Activated T-helper 2 cell treated with anti-CD3 and anti-CD28 coated beads, Interferon-gamma antibody, Interleukin-2, Interleukin-4, amounts not matched to agents 10 μg/mL and 5 μg/mL and 100 μg/mL, durations not matched to agents 14 hours and 24 hours and 36 hours (primary cell): ENCODE measurements at regions not wholly inside any gene's neighbourhood (a gene's known extent, or its start where the extent isn't known, plus 50 kb on each side); places are given as distances from the start of the nearest gene placed in this dataset.
"Not testable (repeated sequence)": the region's sequence is repeated elsewhere in the genome, so short reads cannot be mapped to it uniquely, and the experiment has no call there.

ENCODE experiments used
- DNase-seq: peaks from one replicate; pipeline ENCODE4 v3.0.0; 2021; ENCODE audit warnings: low spot score
- H3K27ac Mint-ChIP-seq: one replicate; pipeline ENCODE4 v1.8.0; 2021; ENCODE audit warnings: mixed read lengths
- H3K27me3 Mint-ChIP-seq: one replicate; pipeline ENCODE4 v1.8.0; 2021; ENCODE audit warnings: low read depth, mixed read lengths
- H3K36me3 Mint-ChIP-seq: one replicate; pipeline ENCODE4 v1.8.0; 2021; ENCODE audit warnings: low read depth, mixed read lengths
- H3K4me1 Mint-ChIP-seq: one replicate; pipeline ENCODE4 v1.8.0; 2021; ENCODE audit warnings: low read depth, mixed read lengths
- H3K4me3 Mint-ChIP-seq: one replicate; pipeline ENCODE4 v1.8.0; 2021; ENCODE audit warnings: low read depth, mild to moderate bottlenecking, moderate library complexity, mixed read lengths
- H3K9me3 Mint-ChIP-seq: one replicate; pipeline ENCODE4 v1.8.0; 2021; ENCODE audit warnings: mixed read lengths
- intact Hi-C: fragments of 100-400 bp; cut with micrococcal nuclease; formaldehyde crosslinking; loops from one replicate; pipeline ENCODE4 v1.15.1; 2023

DNA sequence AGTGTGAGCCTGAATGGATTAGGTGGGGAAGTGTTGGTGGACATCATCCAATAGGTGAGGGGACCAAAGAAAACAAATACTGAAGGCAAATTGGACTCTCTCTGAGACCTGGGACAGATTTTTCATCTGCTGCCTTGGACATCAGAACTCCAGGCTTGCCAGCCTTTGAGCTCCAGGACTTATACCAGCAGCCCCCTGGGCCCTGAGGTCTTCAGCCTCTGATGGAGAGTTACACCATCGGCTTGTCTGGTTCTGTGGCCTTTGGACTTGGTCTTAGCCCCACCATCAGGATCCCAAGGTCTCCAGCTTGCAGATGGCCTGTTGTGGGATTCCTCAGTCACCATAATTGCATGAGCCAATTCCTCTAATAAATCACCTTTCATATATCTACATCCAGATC is 80.8 kb upstream of the SLC8A3 start:
- intact Hi-C loops, result no loop called here
- Mint-ChIP-seq H3K36me3 (no peaks in the 10 kb centered on the region), H3K9me3 (no peaks in the 10 kb centered on the region), H3K27me3 (peaks cover 15% of the 10 kb centered on the region), H3K4me1 (no peaks in the 10 kb centered on the region), H3K4me3 (no peak overlapping the region), H3K27ac (no peak overlapping the region)
- DNase-seq, result no peak

- no peak overlapping the region for H3K4me3 Mint-ChIP-seq
- H3K9me3 Mint-ChIP-seq, result no peaks in the 10 kb centered on the region
- intact Hi-C loops, result no loop called here
- peaks cover 13% of the 10 kb centered on the region for H3K27me3 Mint-ChIP-seq
- no peak overlapping the region for H3K27ac Mint-ChIP-seq
- H3K4me1 Mint-ChIP-seq, result no peaks in the 10 kb centered on the region
- no peaks in the 10 kb centered on the region for H3K36me3 Mint-ChIP-seq
- DNase-seq, result no peak
Observed at GRCh38 chr14:70268760-70269159, 80.0 kb upstream of the SLC8A3 start.

GRCh38 chr14:70266157-70266556 is 77.4 kb upstream of the SLC8A3 start:
- H3K4me1 Mint-ChIP-seq, result no peaks in the 10 kb centered on the region
- H3K4me3 Mint-ChIP-seq, result no peak overlapping the region
- intact Hi-C loops, result no loop called here
- H3K27ac Mint-ChIP-seq, result no peak overlapping the region
- no peak for DNase-seq
- H3K27me3 Mint-ChIP-seq, result peaks cover 11% of the 10 kb centered on the region
- H3K36me3 Mint-ChIP-seq, result no peaks in the 10 kb centered on the region
- H3K9me3 Mint-ChIP-seq, result no peaks in the 10 kb centered on the region

GRCh38 chr14:70265422-70265821 is 76.7 kb upstream of the SLC8A3 start:
- no peaks in the 10 kb centered on the region for H3K9me3 Mint-ChIP-seq
- no peak overlapping the region for H3K27ac Mint-ChIP-seq
- no peak for DNase-seq
- H3K36me3 Mint-ChIP-seq, result no peaks in the 10 kb centered on the region
- H3K27me3 Mint-ChIP-seq, result peaks cover 15% of the 10 kb centered on the region
- no peak overlapping the region for H3K4me3 Mint-ChIP-seq
- no peaks in the 10 kb centered on the region for H3K4me1 Mint-ChIP-seq
- intact Hi-C loops, result no loop called here

DNA sequence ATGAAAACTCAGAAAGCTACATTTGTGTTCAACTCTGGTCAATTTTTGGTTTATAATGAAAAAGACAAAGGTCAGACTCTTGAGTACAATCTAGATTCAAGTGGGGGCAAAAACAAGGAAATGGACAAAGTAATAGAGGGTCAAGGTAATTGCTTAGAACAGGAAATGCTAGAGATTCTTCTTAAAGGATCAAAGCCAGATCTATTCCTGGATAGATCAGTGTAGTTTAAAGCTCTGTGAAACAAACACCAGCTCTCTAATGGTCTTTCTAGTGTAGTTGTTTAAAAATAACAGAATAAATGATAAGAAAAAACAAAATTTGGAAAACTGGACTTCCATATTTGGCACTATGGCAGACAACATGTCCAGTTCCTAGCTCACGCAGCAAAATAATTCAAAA is 70.7 kb upstream of the SLC8A3 start:
- no peaks in the 10 kb centered on the region for H3K9me3 Mint-ChIP-seq
- H3K4me1 Mint-ChIP-seq, result peaks cover 7% of the 10 kb centered on the region
- DNase-seq, result no peak
- intact Hi-C loops, result no loop called here
- H3K36me3 Mint-ChIP-seq, result peaks cover 8% of the 10 kb centered on the region
- no peak overlapping the region for H3K27ac Mint-ChIP-seq
- H3K27me3 Mint-ChIP-seq, result peaks cover 37% of the 10 kb centered on the region
- H3K4me3 Mint-ChIP-seq, result no peak overlapping the region

DNA sequence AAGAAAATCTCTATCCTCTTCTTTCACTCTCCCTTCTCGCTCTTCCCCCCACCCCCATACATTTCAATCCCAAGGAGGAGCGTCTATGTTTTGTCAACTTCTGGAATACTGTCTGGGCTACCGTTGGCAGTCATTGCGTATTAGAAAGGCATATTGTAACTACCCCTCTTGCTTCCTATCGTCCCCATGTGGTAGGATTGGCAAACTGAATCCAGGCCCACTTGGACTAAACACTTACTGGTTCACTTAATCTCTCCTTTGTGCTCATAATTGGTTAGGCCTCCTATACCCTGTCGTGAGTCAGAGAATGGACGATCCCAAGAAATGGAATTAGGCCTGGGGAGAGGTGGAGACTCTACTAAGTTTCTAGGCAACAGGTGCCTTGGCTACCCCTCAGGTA is 68.8 kb upstream of the SLC8A3 start:
- Mint-ChIP-seq H3K27ac (no peak overlapping the region), H3K27me3 (peaks cover 48% of the 10 kb centered on the region), H3K4me1 (peaks cover 7% of the 10 kb centered on the region), H3K9me3 (no peaks in the 10 kb centered on the region), H3K36me3 (peaks cover 8% of the 10 kb centered on the region), H3K4me3 (no peak overlapping the region)
- DNase-seq, result no peak
- intact Hi-C loops, result no loop called here

- Mint-ChIP-seq H3K36me3 (peaks cover 8% of the 10 kb centered on the region), H3K4me1 (peaks cover 7% of the 10 kb centered on the region), H3K27me3 (peaks cover 49% of the 10 kb centered on the region), H3K27ac (no peak overlapping the region), H3K9me3 (no peaks in the 10 kb centered on the region), H3K4me3 (no peak overlapping the region)
- intact Hi-C loops, result no loop called here
- DNase-seq, result no peak
Observed at GRCh38 chr14:70256601-70257000, 67.8 kb upstream of the SLC8A3 start.

GRCh38 chr14:70255071-70256057 is 66.6 kb upstream of the SLC8A3 start:
- H3K36me3 Mint-ChIP-seq, H3K4me1 Mint-ChIP-seq, H3K9me3 Mint-ChIP-seq, H3K27ac Mint-ChIP-seq, intact Hi-C loops: not testable (repeated sequence)
- DNase-seq, result peak; percentile 11
- Mint-ChIP-seq H3K4me3 (peak overlapping the region; percentile 77), H3K27me3 (peaks cover 56% of the 10 kb centered on the region)

- DNase-seq, result no peak
- intact Hi-C loops, result no loop called here
- H3K4me1 Mint-ChIP-seq, result peaks cover 7% of the 10 kb centered on the region
- peaks cover 8% of the 10 kb centered on the region for H3K36me3 Mint-ChIP-seq
- H3K9me3 Mint-ChIP-seq, result no peaks in the 10 kb centered on the region
- H3K27me3 Mint-ChIP-seq, result peaks cover 61% of the 10 kb centered on the region
- no peak overlapping the region for H3K4me3 Mint-ChIP-seq
- no peak overlapping the region for H3K27ac Mint-ChIP-seq
Observed at GRCh38 chr14:70254476-70254961, 65.8 kb upstream of the SLC8A3 start.

- H3K27ac Mint-ChIP-seq, intact Hi-C loops, DNase-seq, H3K4me1 Mint-ChIP-seq, H3K9me3 Mint-ChIP-seq, H3K36me3 Mint-ChIP-seq: not testable (repeated sequence)
- Mint-ChIP-seq H3K4me3 (peak overlapping the region; percentile 63), H3K27me3 (peaks cover 56% of the 10 kb centered on the region)
Observed at GRCh38 chr14:70253547-70253946, 64.8 kb upstream of the SLC8A3 start.

DNA sequence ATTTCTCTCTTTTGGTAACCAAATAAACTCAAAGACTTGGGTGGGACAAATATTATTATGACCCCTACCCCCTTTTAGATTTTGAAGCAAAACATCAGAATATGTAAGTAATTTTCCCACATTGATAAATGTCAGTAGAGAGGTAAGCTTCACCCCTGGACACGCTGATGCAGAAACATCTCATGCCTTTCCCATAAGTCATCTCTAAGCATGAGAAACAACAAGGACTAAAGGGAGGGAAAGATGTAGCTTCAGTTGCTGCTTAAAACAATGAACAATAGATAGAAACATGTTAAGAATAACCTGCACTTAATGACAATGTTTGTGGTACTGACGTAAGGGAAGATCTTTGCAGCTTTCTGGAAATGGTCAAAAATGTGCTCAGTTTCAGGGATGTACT is 56.3 kb upstream of the SLC8A3 start:
- H3K27me3 Mint-ChIP-seq, result peaks cover 25% of the 10 kb centered on the region
- no peaks in the 10 kb centered on the region for H3K9me3 Mint-ChIP-seq
- no peak overlapping the region for H3K27ac Mint-ChIP-seq
- DNase-seq, result no peak
- intact Hi-C loops, result no loop called here
- no peak overlapping the region for H3K4me3 Mint-ChIP-seq
- no peaks in the 10 kb centered on the region for H3K4me1 Mint-ChIP-seq
- H3K36me3 Mint-ChIP-seq, result no peaks in the 10 kb centered on the region

GRCh38 chr14:70239802-70240201 is 51.1 kb upstream of the SLC8A3 start:
- H3K36me3 Mint-ChIP-seq, result no peaks in the 10 kb centered on the region
- H3K27me3 Mint-ChIP-seq, result peaks cover 14% of the 10 kb centered on the region
- no peak for DNase-seq
- no peaks in the 10 kb centered on the region for H3K4me1 Mint-ChIP-seq
- intact Hi-C loops, result no loop called here
- H3K9me3 Mint-ChIP-seq, result no peaks in the 10 kb centered on the region
- no peak overlapping the region for H3K4me3 Mint-ChIP-seq
- no peak overlapping the region for H3K27ac Mint-ChIP-seq

- H3K27ac Mint-ChIP-seq, DNase-seq, H3K9me3 Mint-ChIP-seq, intact Hi-C loops, H3K27me3 Mint-ChIP-seq, H3K4me1 Mint-ChIP-seq, H3K4me3 Mint-ChIP-seq, H3K36me3 Mint-ChIP-seq: not testable (repeated sequence)
Observed at GRCh38 chr14:70238635-70239034, 49.9 kb upstream of the SLC8A3 start.
